ENCODE measurements at regions not wholly inside any gene's neighbourhood (a gene's known extent, or its start where the extent isn't known, plus 50 kb on each side); places are given as distances from the start of the nearest gene placed in this dataset.

DNA sequence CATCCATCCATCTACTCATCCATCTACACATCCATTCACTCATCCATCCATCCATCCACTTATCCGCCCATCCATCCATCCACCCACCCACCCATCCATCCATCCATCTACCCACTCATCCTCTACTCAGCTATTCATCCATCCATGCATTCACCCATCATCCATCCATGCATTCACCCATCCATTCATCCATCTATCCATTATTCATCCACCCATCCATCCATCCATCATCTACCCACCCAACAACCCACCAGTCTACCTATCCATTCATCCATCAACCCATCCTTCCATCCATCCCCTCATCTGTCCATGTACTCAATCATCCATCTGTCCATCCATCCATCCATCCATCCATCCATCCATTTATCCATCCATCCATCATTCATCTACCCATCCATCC lies 972.7 kb downstream of the BRD1 start:
- DNase-seq (ENCODE audit: low read depth): no peak

GRCh38 chr22:48853627-48854240 lies 973.9 kb downstream of the BRD1 start:
- DNase-seq (ENCODE audit: low read depth): no peak

- DNase-seq (ENCODE audit: low read depth): no peak
These were observed 975.6 kb downstream of the BRD1 start for GRCh38 chr22:48851933-48852549.

- DNase-seq (ENCODE audit: low read depth): no peak
These were observed 976.9 kb downstream of the BRD1 start for GRCh38 chr22:48850658-48851287.

GRCh38 chr22:48849963-48850657 lies 977.6 kb downstream of the BRD1 start:
- no peak for DNase-seq (ENCODE audit: low read depth)

GRCh38 chr22:48849219-48849912 lies 978.3 kb downstream of the BRD1 start:
- no peak for DNase-seq (ENCODE audit: low read depth)

- no peak for DNase-seq (ENCODE audit: low read depth)
These were observed 981.5 kb downstream of the BRD1 start for GRCh38 chr22:48846200-48846599.

GRCh38 chr22:48845356-48845936 lies 982.2 kb downstream of the BRD1 start:
- DNase-seq (ENCODE audit: low read depth): no peak

DNA sequence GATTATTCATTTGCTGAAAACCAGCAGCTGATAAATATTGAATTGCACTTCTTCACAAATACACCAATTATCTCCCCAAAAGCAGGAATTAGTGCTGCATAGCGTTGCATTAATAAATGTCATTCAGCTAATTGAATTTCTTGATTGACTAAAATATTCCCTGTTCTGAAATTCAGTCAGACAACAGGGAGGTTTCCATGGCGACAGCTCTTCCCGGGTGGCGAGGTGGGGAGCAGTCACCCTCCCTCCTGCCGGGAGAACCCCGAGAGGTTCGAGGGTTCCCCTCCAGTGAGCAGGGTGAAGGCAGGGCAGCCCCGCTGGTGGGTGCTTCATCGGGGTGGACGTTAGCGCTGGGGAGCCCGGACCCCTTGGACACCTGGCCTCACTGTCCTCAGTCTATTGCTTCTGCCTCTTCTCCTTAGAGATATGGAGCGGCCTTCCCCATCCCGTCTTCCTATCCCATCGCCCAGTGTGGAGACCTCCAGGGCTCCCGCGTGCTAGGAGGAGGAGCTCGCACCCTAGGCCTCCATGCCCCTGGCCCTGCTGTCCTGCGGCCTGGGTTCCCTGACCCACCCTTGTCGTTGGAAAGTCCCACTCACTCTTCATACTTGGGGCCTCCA lies 983.5 kb downstream of the BRD1 start:
- no peak for DNase-seq (ENCODE audit: low read depth)

- DNase-seq (ENCODE audit: low read depth): no peak
These were observed 984.0 kb downstream of the BRD1 start for GRCh38 chr22:48843640-48844039.

DNA sequence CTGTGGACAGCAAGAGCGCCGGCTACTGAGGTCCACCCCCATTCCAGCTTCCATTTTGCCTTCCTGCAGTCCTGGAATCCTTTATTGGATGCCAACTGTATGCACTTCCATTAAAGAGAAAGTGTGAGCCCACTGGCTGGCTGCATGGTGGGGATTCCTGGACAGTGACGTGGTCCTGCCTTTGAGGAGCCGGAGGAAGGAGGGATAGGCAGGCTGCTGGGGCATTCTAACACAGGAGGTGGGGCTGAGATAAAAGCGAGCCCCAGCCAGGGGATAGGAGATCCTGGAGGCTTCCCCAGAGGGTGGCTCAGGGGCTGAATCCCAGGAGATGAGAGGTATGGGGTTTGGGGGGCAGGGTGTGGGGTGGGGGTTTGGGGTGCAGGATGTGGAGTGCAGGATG lies 984.7 kb downstream of the BRD1 start:
- DNase-seq (ENCODE audit: low read depth): no peak

DNA sequence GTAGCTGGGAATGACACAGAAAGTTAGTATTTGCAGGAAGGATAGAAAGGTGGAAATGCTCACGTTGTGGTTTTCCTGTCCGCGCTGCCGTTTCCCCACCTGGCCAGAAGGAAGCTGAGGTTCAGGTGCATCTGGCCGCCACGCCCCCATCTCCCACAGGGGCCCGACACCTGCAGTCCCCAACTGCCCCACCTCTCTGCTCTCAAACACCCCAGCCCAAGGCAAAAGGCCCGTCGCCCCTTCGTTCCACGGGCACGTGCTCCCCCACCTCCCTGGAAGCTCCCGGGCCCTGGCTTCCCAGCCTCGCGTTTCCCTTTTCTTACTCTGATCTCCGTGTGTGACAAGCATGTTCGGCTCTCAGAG lies 985.1 kb downstream of the BRD1 start:
- DNase-seq (ENCODE audit: low read depth): no peak

DNA sequence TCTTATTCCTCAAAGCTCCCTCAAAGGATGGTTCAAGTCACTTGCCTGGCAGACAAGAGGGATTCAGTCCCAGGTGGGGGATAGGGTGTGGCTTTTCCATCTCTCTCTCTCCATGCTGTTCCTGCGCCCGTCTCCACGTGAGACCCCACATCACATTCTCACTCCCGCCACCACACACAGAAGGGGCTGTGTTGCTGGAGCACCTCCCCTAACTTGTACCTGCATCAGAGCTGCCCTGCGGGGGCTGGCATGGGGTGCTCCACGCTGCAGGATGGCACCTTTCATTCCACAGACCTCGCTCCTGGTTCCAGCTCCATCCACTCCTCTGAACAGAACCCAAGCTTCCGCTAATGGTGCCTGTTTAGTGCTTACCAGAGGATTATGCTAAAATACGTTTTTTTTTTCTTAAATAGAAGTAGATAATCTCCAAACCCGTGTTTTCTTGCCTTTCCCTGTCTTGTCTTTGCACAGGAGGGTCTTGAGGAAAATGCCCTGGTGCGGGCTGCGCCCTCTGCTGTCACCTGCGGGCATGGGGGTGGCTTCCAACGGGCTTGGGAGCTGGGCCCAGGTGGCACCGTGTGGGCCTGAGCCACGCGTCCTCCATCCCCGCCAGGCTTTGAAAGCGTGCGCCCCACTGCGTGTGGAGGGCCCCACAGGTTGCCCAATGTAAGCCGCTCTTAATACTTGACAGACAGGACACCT lies 985.6 kb downstream of the BRD1 start:
- no peak for DNase-seq (ENCODE audit: low read depth)

DNA sequence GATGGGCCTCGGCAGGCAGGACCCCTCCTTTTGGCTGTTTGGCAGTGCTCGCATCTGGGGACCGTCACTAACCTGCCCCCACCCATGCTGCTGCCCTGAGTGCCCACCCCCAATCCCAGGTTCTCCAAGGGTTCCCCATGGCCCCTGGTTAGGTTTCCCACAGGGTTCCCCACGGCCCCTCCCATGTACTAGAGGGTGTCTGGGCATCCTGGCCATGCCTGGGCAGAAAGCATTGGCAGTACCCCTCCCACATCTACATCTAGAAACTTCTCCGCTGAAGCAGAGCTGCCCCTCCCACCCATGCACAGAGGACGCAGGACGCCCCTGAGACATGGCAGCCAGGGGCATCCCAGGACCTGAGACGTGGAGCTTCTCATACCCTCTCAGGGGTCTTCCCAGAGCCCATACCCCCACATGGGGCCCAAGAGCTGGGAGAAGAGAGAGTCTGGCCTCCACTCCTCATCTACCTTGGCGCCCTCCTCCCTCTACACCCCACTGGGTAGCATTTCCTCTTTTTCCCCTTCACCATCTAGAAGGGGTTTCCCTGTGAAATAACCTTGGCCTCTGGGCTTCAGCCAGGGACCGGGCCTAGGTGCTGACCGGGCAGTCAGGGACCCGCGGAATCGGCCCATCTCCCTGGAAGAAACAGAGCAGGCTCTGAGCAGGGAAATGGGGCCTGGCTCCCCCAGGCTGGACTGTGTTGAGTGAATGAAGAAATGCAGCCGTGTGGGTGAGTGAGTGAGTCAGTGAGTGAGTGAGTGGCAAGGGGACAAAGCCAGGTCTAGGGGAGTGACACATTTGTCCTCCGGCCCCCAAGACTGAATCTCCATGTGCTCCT lies 987.3 kb downstream of the BRD1 start:
- no peak for DNase-seq (ENCODE audit: low read depth)

DNA sequence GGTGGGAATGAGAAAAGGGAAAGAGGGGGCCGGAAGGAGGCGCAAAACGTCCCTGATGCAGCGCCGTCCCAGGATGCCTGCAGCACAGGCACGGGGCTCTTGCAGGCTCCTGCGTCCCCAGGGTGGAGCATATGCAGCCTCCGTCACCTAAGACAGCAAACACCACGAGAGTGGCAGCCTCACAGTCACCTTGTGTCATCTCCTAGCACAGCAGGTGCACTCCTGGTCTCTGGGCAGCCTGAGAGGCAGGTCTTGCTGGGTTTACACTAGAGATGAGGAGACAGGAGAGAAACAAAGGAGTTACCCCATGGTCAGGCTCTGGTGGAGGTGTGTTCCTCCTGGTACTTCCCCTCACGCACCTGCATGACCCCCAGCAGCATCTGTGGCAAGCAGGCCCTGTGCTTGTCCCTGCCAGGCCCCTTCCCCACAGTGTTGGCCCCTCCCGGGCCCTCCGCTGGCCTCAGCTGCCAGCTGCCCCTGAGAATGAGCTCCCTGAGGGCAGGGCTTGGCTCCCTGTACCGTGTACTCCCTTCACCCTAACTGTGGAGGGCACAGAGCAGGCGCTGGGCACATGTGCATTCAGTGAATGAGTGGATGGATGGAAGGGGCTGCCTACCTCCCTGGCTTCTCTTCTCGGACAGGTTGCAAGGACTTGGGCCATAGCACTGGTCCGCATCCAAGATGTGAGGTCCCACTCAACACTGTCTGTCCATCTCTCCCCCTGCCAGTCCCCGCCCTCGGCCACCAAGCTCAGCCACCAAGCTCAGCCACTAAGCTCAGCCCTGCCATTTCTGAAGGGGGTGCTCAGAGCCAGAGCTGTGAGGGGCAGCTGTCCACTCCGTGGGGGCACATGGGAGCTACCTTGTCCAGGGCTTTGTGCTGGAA lies 988.6 kb downstream of the BRD1 start:
- no peak for DNase-seq (ENCODE audit: low read depth)

DNA sequence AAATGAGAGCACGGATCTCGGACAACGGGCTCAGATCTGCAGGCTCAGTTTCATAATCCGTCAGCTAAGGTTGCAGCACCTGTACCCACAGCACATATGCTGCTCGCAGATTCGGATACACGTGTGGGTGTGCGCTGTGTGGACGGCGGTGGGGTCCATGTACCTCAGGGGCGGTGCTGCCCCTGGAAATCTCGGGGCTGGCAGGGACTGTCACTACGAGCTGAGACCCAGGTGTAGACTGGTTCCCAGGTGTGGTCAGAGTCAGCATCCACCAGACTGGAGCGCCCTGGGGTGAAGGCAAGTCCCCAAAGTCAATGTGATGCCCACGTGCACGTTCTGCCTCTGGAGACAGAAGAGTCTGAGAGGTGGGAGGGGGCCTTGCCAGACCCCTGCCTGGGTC lies 989.3 kb downstream of the BRD1 start:
- DNase-seq (ENCODE audit: low read depth): no peak

GRCh38 chr22:48837341-48837935 lies 990.2 kb downstream of the BRD1 start:
- DNase-seq (ENCODE audit: low read depth): no peak

DNA sequence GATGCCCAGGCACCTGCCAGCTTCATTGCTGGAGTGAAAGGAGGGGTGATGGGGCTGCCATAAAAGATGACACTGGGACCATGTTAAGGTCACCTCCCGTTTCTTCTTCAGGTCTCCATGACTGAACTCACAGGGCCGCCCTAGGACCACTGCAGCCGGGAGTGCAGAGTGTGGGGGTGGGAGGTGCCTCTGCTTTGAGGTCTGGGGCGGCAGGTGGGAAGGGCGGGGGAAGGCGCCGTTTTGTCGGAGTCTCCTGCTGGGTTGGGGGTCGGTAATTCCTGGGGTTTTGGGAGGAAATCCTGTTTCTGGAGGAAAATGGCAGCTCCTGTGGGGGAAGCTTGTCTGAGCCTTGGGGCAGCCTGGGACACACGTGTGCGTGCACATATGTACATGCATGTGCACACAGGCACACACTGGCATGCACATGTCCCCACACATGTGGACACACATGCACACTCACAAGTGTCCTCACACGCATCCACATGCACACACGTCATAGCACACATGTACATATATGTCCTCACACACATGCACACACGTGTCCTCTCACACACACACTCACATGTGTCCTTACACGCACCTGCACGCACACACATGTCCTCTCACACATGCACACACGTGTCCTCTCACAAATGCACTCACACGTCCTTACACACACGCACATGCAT lies 990.9 kb downstream of the BRD1 start:
- DNase-seq (ENCODE audit: low read depth): no peak

Data from HS-5 (cell line).